ENCODE measurements at regions not wholly inside any gene's neighbourhood (a gene's known extent, or its start where the extent isn't known, plus 50 kb on each side); places are given as distances from the start of the nearest gene placed in this dataset.

- Mint-ChIP-seq H3K4me1 (ENCODE audit: low read depth) (no peaks in the 10 kb centered on the region), H3K9me3 (ENCODE audit: low read depth) (no peaks in the 10 kb centered on the region), H3K27me3 (no peaks in the 10 kb centered on the region), H3K27ac (no peak overlapping the region), H3K4me3 (no peak overlapping the region), H3K36me3 (no peaks in the 10 kb centered on the region)
Measured at GRCh38 chr12:13595536-13596443, 385.6 kb downstream of the GRIN2B start.

- H3K9me3 Mint-ChIP-seq (ENCODE audit: low read depth) = no peaks in the 10 kb centered on the region
- H3K27me3 Mint-ChIP-seq = no peaks in the 10 kb centered on the region
- no peaks in the 10 kb centered on the region for H3K36me3 Mint-ChIP-seq
- H3K4me1 Mint-ChIP-seq (ENCODE audit: low read depth) = no peaks in the 10 kb centered on the region
- H3K4me3 Mint-ChIP-seq = no peak overlapping the region
- no peak overlapping the region for H3K27ac Mint-ChIP-seq
Measured at GRCh38 chr12:13594731-13595514, 386.5 kb downstream of the GRIN2B start.

GRCh38 chr12:13592063-13592942, 389.1 kb downstream of the GRIN2B start:
- H3K36me3 Mint-ChIP-seq = no peaks in the 10 kb centered on the region
- H3K9me3 Mint-ChIP-seq (ENCODE audit: low read depth) = no peaks in the 10 kb centered on the region
- H3K27ac Mint-ChIP-seq = no peak overlapping the region
- no peaks in the 10 kb centered on the region for H3K27me3 Mint-ChIP-seq
- H3K4me3 Mint-ChIP-seq = no peak overlapping the region
- no peaks in the 10 kb centered on the region for H3K4me1 Mint-ChIP-seq (ENCODE audit: low read depth)

- Mint-ChIP-seq H3K36me3 (no peaks in the 10 kb centered on the region), H3K4me1 (ENCODE audit: low read depth) (no peaks in the 10 kb centered on the region), H3K9me3 (ENCODE audit: low read depth) (no peaks in the 10 kb centered on the region), H3K27me3 (no peaks in the 10 kb centered on the region), H3K4me3 (no peak overlapping the region), H3K27ac (no peak overlapping the region)
Measured at GRCh38 chr12:13591488-13591887, 389.9 kb downstream of the GRIN2B start.

GRCh38 chr12:13591059-13591458, 390.3 kb downstream of the GRIN2B start:
- Mint-ChIP-seq H3K9me3 (ENCODE audit: low read depth) (no peaks in the 10 kb centered on the region), H3K27me3 (no peaks in the 10 kb centered on the region), H3K36me3 (no peaks in the 10 kb centered on the region), H3K4me1 (ENCODE audit: low read depth) (no peaks in the 10 kb centered on the region), H3K27ac (no peak overlapping the region), H3K4me3 (no peak overlapping the region)

DNA sequence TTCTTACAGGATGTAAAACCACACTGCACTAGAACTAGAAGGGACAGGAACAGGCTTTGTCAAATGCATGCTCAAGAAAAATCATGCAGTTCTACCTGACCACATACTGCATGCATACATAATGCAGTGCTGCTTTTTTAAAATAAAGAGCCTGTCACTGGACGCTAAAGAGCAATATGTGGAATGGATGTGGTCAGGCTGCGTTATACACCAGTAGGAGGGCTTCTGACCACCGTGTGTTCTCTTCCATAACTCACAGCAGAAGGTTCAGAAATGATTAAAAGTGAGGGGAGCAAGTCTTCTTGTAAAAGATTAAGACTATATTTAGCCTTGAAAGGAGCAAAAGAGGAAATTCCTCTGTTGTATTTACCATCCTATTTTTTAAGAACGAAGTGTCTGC, 392.0 kb downstream of the EMP1 start:
- no peaks in the 10 kb centered on the region for H3K4me1 Mint-ChIP-seq (ENCODE audit: low read depth)
- no peaks in the 10 kb centered on the region for H3K27me3 Mint-ChIP-seq
- no peaks in the 10 kb centered on the region for H3K9me3 Mint-ChIP-seq (ENCODE audit: low read depth)
- H3K27ac Mint-ChIP-seq = no peak overlapping the region
- H3K36me3 Mint-ChIP-seq = no peaks in the 10 kb centered on the region
- no peak overlapping the region for H3K4me3 Mint-ChIP-seq

DNA sequence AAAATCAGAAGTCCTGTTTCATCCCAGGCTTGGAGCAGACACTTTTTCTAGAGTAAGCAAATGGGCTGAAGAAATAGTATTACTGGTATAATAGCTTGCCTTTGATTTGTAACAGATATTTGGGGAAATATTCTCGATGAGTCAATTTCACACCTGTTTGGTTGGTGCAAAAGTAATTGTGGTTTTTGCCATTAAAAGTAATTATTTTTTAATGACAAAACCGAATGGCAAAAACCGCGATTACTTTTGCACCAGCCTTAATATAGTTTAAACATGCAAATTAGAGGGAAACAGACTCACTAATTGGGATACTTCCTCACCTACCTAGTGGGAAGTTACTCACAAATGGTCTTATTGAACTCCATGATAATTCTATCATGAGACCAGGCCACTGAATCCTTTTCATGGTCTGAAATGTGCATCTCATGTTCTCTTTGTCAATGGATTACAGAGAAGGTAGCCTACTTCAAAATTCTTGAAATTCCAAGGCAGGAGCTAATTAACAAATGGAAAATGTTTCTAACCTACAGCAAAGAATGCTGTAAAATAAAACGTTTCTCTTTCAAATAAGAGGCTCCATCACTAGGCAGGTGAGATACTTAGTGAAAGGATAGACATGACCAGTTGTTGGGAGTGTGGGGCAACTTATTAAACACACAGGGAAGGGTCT, 391.3 kb downstream of the EMP1 start:
- no peaks in the 10 kb centered on the region for H3K36me3 Mint-ChIP-seq
- H3K4me1 Mint-ChIP-seq (ENCODE audit: low read depth) = no peaks in the 10 kb centered on the region
- H3K9me3 Mint-ChIP-seq (ENCODE audit: low read depth) = no peaks in the 10 kb centered on the region
- H3K27ac Mint-ChIP-seq = no peak overlapping the region
- no peak overlapping the region for H3K4me3 Mint-ChIP-seq
- H3K27me3 Mint-ChIP-seq = no peaks in the 10 kb centered on the region

GRCh38 chr12:13586361-13586760, 389.8 kb downstream of the EMP1 start:
- Mint-ChIP-seq H3K27me3 (no peaks in the 10 kb centered on the region), H3K27ac (no peak overlapping the region), H3K9me3 (ENCODE audit: low read depth) (no peaks in the 10 kb centered on the region), H3K4me3 (no peak overlapping the region), H3K36me3 (no peaks in the 10 kb centered on the region), H3K4me1 (ENCODE audit: low read depth) (no peaks in the 10 kb centered on the region)

GRCh38 chr12:13584541-13584940, 388.0 kb downstream of the EMP1 start:
- H3K27ac Mint-ChIP-seq = no peak overlapping the region
- H3K27me3 Mint-ChIP-seq = no peaks in the 10 kb centered on the region
- H3K9me3 Mint-ChIP-seq (ENCODE audit: low read depth) = no peaks in the 10 kb centered on the region
- H3K4me3 Mint-ChIP-seq = no peak overlapping the region
- H3K4me1 Mint-ChIP-seq (ENCODE audit: low read depth) = no peaks in the 10 kb centered on the region
- H3K36me3 Mint-ChIP-seq = no peaks in the 10 kb centered on the region

GRCh38 chr12:13583630-13584029, 387.1 kb downstream of the EMP1 start:
- no peak overlapping the region for H3K27ac Mint-ChIP-seq
- no peaks in the 10 kb centered on the region for H3K4me1 Mint-ChIP-seq (ENCODE audit: low read depth)
- H3K9me3 Mint-ChIP-seq (ENCODE audit: low read depth) = no peaks in the 10 kb centered on the region
- H3K36me3 Mint-ChIP-seq = no peaks in the 10 kb centered on the region
- H3K4me3 Mint-ChIP-seq = no peak overlapping the region
- no peaks in the 10 kb centered on the region for H3K27me3 Mint-ChIP-seq

GRCh38 chr12:13582421-13582820, 385.9 kb downstream of the EMP1 start:
- Mint-ChIP-seq H3K9me3 (ENCODE audit: low read depth) (no peaks in the 10 kb centered on the region), H3K27ac (no peak overlapping the region), H3K36me3 (no peaks in the 10 kb centered on the region), H3K4me3 (no peak overlapping the region), H3K4me1 (ENCODE audit: low read depth) (no peaks in the 10 kb centered on the region), H3K27me3 (no peaks in the 10 kb centered on the region)

DNA sequence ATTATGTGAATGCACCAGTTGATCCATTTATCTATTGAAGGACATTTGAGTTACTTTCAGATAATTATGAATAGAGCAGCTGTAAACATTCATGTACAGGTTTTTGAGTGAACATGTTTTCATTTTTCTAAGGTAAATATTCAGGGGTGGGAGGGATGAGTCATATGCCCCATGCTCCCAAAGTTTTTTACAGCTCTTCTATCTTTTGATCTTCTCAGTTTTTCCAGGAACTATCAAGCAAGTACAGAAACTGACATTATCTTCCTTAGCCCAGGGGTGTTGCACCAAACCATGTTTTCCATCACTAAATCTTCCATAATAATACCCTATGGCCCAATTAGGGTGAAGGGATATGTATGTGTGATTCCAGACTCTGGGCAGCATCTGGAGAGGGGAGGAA, 384.5 kb downstream of the EMP1 start:
- Mint-ChIP-seq H3K4me1 (ENCODE audit: low read depth) (no peaks in the 10 kb centered on the region), H3K36me3 (no peaks in the 10 kb centered on the region), H3K27ac (no peak overlapping the region), H3K9me3 (ENCODE audit: low read depth) (no peaks in the 10 kb centered on the region), H3K27me3 (no peaks in the 10 kb centered on the region), H3K4me3 (no peak overlapping the region)

DNA sequence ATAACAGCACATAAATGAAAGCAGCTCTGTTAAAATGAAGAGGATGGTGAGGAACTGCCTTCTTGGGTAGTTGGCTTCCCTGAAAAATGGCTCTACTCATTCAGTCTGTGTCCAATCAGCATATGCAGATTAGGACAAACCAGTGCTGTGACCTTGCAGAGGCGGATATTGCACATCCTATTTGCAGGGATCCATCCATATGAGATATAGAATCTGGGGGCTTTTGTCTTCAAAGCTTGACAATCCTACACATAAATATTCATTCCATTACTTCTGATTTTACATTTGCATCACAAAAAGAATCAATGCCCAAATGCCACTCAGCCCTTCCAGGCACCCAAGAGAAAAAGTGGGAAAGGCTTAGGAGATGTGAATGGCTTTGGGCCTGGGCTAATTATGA, 383.7 kb downstream of the EMP1 start:
- Mint-ChIP-seq H3K27ac (no peak overlapping the region), H3K27me3 (no peaks in the 10 kb centered on the region), H3K4me1 (ENCODE audit: low read depth) (no peaks in the 10 kb centered on the region)

GRCh38 chr12:13576935-13577500, 380.5 kb downstream of the EMP1 start:
- Mint-ChIP-seq H3K27me3 (no peaks in the 10 kb centered on the region), H3K4me1 (ENCODE audit: low read depth) (no peaks in the 10 kb centered on the region), H3K36me3 (no peaks in the 10 kb centered on the region), H3K4me3 (no peak overlapping the region), H3K27ac (no peak overlapping the region), H3K9me3 (ENCODE audit: low read depth) (no peaks in the 10 kb centered on the region)

More for the DNA sequence above, 383.7 kb downstream of the EMP1 start:
- H3K9me3 Mint-ChIP-seq (ENCODE audit: low read depth) = no peaks in the 10 kb centered on the region
- no peak overlapping the region for H3K4me3 Mint-ChIP-seq
- no peaks in the 10 kb centered on the region for H3K36me3 Mint-ChIP-seq
